LNCaP clone FGC (cell line): ENCODE measurements at regions not wholly inside any gene's neighbourhood (a gene's known extent, or its start where the extent isn't known, plus 50 kb on each side); places are given as distances from the start of the nearest gene placed in this dataset.

Experiments
- DNase-seq: peaks from one replicate; pipeline ENCODE4 v3.0.0-alpha.2; 2011; ENCODE audit warnings: low read depth
- H3K4me3 ChIP-seq: 2 replicates; pipeline ENCODE4 v1.5.1; 2011; ENCODE audit warnings: mild to moderate bottlenecking, low read depth, low read length, control low read depth
- TF ChIP-seq, protein P1 (sequence below): IDR thresholded peaks from 2 replicates; pipeline ENCODE4 v1.5.1; 2012; ENCODE audit warnings: mild to moderate bottlenecking; ENCODE audit not compliant: control insufficient read depth, insufficient read depth; ENCODE audit errors: extremely low read depth

DNA sequence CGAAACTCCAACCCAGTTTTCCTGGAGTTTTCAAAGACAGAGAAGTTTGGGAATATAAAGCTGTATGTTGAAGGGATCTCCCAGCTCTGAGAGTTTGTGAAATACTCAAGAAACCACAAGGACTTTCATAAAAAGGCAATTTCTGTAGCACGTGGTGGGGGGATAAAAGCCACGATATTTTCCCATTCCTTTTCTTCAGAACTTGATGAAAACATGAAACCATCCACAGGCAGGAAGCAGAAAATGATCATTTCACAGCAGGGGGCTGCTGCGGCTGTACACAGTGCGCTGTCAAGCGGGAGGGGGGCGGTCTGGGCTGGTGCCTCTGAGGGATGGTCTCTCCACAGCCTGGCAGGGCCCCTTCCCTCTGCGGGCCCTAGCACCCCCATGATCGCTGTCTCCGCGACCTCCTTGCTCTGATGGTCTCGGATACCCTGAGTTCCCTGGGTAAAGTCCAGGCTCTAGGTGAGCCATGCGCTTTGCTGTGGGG is 423.2 kb downstream of the MN1 start:
- no peak overlapping the region for H3K4me3 ChIP-seq
- DNase-seq: no peak
- TF ChIP-seq, protein P1, sequence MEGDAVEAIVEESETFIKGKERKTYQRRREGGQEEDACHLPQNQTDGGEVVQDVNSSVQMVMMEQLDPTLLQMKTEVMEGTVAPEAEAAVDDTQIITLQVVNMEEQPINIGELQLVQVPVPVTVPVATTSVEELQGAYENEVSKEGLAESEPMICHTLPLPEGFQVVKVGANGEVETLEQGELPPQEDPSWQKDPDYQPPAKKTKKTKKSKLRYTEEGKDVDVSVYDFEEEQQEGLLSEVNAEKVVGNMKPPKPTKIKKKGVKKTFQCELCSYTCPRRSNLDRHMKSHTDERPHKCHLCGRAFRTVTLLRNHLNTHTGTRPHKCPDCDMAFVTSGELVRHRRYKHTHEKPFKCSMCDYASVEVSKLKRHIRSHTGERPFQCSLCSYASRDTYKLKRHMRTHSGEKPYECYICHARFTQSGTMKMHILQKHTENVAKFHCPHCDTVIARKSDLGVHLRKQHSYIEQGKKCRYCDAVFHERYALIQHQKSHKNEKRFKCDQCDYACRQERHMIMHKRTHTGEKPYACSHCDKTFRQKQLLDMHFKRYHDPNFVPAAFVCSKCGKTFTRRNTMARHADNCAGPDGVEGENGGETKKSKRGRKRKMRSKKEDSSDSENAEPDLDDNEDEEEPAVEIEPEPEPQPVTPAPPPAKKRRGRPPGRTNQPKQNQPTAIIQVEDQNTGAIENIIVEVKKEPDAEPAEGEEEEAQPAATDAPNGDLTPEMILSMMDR: no peak

DNA sequence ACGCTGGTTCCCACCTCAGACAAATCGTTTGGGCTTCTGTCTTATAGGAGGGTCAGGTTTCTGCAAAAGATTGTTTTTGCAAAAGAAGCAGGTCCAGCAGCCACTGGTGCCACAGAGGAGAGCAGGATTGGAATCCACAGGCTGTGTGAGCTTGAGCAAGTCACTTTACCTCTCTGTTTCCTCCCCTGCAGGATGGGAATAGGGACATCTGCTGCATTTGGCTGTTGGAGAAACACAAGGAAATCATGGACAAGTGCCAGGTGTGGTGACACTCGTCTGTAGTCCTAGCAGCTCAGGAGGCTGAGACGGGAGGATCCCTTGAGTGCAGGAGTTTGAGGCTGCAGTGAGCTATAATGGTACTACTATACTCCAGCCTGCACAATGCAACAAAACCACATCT is 422.6 kb downstream of the MN1 start:
- TF ChIP-seq, protein P1: no peak
- DNase-seq: no peak
- no peak overlapping the region for H3K4me3 ChIP-seq

DNA sequence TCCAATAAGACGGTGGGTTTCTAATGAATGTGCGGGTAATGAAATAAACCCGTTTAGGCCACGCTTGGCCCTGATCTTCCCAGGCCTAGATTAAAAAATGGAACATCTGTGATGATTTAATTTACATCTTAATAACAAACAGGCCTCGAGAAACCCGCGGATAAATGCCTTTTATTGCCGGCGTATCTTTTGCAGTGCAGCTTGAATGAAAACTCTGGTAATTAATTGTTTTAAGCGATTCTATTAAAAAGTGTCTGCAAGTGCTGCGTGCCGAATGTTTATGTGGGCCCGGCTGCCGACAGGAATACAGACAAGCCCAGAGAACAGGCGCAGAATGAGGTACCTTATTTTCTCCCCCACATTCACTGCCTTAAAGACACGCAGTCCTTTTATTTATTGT is 420.7 kb downstream of the MN1 start:
- TF ChIP-seq, protein P1: no peak
- no peak overlapping the region for H3K4me3 ChIP-seq
- DNase-seq: no peak

DNA sequence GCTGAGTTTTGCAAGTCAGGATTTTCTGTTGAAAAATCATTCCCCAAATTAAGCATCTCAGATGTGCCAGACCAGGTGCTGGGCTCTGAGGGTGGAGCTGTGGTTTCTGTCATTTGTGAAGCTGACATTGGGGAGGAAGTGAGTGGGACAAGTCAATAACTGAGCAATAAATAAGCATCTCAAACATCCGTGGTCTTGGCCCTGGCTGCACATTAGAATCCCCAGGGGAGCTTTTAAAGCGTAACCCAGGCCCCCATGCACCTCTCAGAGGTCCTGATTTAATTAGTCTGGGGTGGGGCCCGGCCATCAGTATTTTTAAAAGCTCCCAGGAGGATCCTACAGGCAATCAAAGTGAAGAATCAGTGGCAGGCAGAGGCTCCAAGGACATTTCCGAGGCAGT is 420.0 kb downstream of the MN1 start:
- TF ChIP-seq, protein P1: no peak
- H3K4me3 ChIP-seq: no peak overlapping the region
- DNase-seq: no peak

DNA sequence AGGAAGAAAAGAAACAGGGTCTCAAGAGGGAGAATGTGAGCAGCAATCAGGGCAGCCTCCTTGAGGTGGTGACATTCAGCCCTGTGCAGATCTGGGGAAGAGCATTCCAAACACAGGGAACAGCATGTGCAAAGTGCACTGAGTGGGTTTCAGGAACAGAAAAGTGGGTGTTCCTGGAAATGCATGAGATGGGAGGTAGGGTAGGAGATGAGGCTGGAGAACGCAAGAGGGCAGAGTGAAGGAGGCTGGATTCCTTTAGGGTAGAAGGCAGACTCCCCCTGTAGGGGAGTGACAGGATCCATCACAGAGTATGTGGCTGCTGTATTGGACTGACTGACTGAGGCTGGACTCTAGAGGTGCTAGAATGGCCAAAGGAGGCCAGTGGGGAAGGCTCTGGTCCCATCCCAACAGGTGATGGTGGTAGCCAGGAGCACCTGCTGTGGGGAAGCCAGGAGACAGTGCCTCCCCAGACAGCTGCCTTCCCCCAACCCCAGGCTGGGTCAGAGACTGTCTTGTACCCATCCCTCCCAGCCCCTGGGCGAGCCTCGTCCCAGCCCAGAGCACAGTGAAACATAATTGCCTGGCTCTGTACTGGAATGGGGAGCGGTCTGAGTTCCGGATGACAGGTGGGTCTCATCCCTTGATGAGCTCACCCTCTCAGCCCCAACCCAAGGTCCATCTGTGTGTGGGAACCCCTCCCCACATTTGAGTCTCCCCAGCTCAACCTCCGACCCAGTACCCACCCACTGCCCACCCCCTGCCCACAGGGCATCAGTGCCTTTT is 419.4 kb downstream of the MN1 start:
- H3K4me3 ChIP-seq: no peak overlapping the region
- TF ChIP-seq, protein P1: no peak
- no peak for DNase-seq

DNA sequence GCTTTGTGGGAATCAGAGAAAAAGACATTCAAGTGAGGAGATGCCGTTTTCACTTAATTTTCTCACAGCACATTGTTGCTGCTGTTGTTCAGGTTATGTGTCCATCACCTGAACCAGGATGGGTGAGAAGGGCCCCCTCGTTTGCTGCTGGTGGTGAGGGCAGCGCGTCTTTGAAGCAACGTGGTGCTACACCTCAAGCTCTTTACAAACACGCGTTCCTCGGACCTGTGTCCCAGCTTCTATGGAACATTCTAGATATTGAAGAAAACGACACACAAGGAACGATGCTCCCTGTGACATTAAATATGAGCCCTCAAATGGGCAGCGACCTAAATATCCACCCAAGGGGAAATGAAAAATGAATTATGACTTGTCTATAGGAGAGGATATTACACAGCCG is 418.6 kb downstream of the MN1 start:
- TF ChIP-seq, protein P1: no peak
- no peak for DNase-seq
- no peak overlapping the region for H3K4me3 ChIP-seq

DNA sequence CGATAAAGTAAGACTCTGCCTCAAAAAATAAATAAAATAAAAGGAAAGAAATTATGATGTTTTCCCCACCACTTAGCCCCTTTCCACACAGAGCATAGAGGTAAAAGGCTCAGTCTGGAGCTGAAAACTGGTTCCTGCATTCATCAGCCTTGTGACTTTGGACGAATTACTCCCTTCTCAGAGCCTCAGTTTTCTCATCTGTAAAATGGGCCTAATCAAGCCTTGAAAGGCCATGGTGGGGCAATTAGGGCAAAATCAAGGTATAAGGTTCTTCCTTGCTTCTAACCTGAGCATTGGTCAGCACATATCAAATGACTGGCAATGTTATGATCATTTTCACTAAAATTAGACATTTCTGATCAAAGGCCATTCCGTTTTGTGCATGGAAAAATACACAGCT is 417.7 kb downstream of the MN1 start:
- DNase-seq: no peak
- TF ChIP-seq, protein P1: no peak

More for the DNA sequence above, 417.7 kb downstream of the MN1 start:
- no peak overlapping the region for H3K4me3 ChIP-seq
